ENCODE measurements at regions not wholly inside any gene's neighbourhood (a gene's known extent, or its start where the extent isn't known, plus 50 kb on each side); places are given as distances from the start of the nearest gene placed in this dataset.
"Not testable (repeated sequence)": the region's sequence is repeated elsewhere in the genome, so short reads cannot be mapped to it uniquely, and the experiment has no call there.

- intact Hi-C loops (cut with DNase I) = no loop called here
- no peak for DNase-seq (ENCODE audit: low spot score)
Observed at GRCh38 chr4:85018983-85019382, 52.5 kb upstream of the WDFY3 start.

GRCh38 chr4:85019411-85019810 lies 52.9 kb upstream of the WDFY3 start:
- intact Hi-C loops (cut with DNase I) = no loop called here

GRCh38 chr4:85024671-85025070 lies 58.2 kb upstream of the WDFY3 start:
- DNase-seq (ENCODE audit: low spot score) = no peak
- intact Hi-C loops (cut with DNase I) = no loop called here

More at GRCh38 chr4:85019411-85019810, 52.9 kb upstream of the WDFY3 start:
- DNase-seq (ENCODE audit: low spot score) = no peak

- DNase-seq (ENCODE audit: low spot score) = no peak
- intact Hi-C loops (cut with DNase I) = no loop called here
Observed at GRCh38 chr4:85028910-85029309, 62.4 kb upstream of the WDFY3 start.

- intact Hi-C loops (cut with DNase I) = no loop called here
- DNase-seq (ENCODE audit: low spot score) = no peak
Observed at GRCh38 chr4:85029453-85029852, 63.0 kb upstream of the WDFY3 start.

- intact Hi-C loops (cut with DNase I) = no loop called here
- no peak for DNase-seq (ENCODE audit: low spot score)
Observed at GRCh38 chr4:85030156-85030555, 63.7 kb upstream of the WDFY3 start.

- DNase-seq (ENCODE audit: low spot score); intact Hi-C loops (cut with DNase I): not testable (repeated sequence)
Observed at GRCh38 chr4:85033838-85034237, 67.3 kb upstream of the WDFY3 start.

- intact Hi-C loops (cut with DNase I) = no loop called here
- no peak for DNase-seq (ENCODE audit: low spot score)
Observed at GRCh38 chr4:85039526-85039925, 73.0 kb upstream of the WDFY3 start.

GRCh38 chr4:85043812-85044496 lies 77.5 kb upstream of the WDFY3 start:
- intact Hi-C loops (cut with DNase I); DNase-seq (ENCODE audit: low spot score): not testable (repeated sequence)

GRCh38 chr4:85050736-85051135 lies 84.2 kb upstream of the WDFY3 start:
- intact Hi-C loops (cut with DNase I) = no loop called here
- DNase-seq (ENCODE audit: low spot score) = no peak

GRCh38 chr4:85051526-85051925 lies 85.0 kb upstream of the WDFY3 start:
- intact Hi-C loops (cut with DNase I) = no loop called here
- no peak for DNase-seq (ENCODE audit: low spot score)

- intact Hi-C loops (cut with DNase I); DNase-seq (ENCODE audit: low spot score): not testable (repeated sequence)
Observed at GRCh38 chr4:85054925-85055324, 88.4 kb upstream of the WDFY3 start.

- intact Hi-C loops (cut with DNase I) = no loop called here
- no peak for DNase-seq (ENCODE audit: low spot score)
Observed at GRCh38 chr4:85058551-85058950, 92.1 kb upstream of the WDFY3 start.

GRCh38 chr4:85061974-85062373 lies 95.5 kb upstream of the WDFY3 start:
- intact Hi-C loops (cut with DNase I) = no loop called here

GRCh38 chr4:85062466-85062865 lies 96.0 kb upstream of the WDFY3 start:
- no peak for DNase-seq (ENCODE audit: low spot score)
- intact Hi-C loops (cut with DNase I) = no loop called here

More at GRCh38 chr4:85061974-85062373, 95.5 kb upstream of the WDFY3 start:
- DNase-seq (ENCODE audit: low spot score) = no peak

- no peak for DNase-seq (ENCODE audit: low spot score)
- intact Hi-C loops (cut with DNase I) = no loop called here
Observed at GRCh38 chr4:85067342-85067741, 100.9 kb upstream of the WDFY3 start.

GRCh38 chr4:85078016-85078415 lies 111.5 kb upstream of the WDFY3 start:
- intact Hi-C loops (cut with DNase I) = loop anchor here (5.0 kb wide), 1 partner anchor 674 kb away; no protein-coding TSS in a partner anchor

GRCh38 chr4:85081196-85081595 lies 114.7 kb upstream of the WDFY3 start:
- intact Hi-C loops (cut with DNase I) = loop anchor here (10.0 kb wide), 3 partner anchors 284 to 884 kb away; no protein-coding TSS in a partner anchor
- DNase-seq (ENCODE audit: low spot score) = no peak

More at GRCh38 chr4:85078016-85078415, 111.5 kb upstream of the WDFY3 start:
- DNase-seq (ENCODE audit: low spot score) = no peak

GRCh38 chr4:85084371-85085094 lies 118.0 kb upstream of the WDFY3 start:
- intact Hi-C loops (cut with DNase I) = loop anchor here (5.0 to 10.0 kb wide), 4 partner anchors 280 to 958 kb away; no protein-coding TSS in a partner anchor

GRCh38 chr4:85086721-85087120 lies 120.2 kb upstream of the WDFY3 start:
- intact Hi-C loops (cut with DNase I) = loop anchor here (5.0 to 10.0 kb wide), 4 partner anchors 278 to 956 kb away; no protein-coding TSS in a partner anchor
- no peak for DNase-seq (ENCODE audit: low spot score)

More at GRCh38 chr4:85084371-85085094, 118.0 kb upstream of the WDFY3 start:
- no peak for DNase-seq (ENCODE audit: low spot score)

GRCh38 chr4:85092536-85092935 lies 126.0 kb upstream of the WDFY3 start:
- no peak for DNase-seq (ENCODE audit: low spot score)
- intact Hi-C loops (cut with DNase I) = no loop called here

Data from cardiac septum (tissue), 1 donor.